Nephron (organoid): ENCODE measurements at regions not wholly inside any gene's neighbourhood (a gene's known extent, or its start where the extent isn't known, plus 50 kb on each side); places are given as distances from the start of the nearest gene placed in this dataset.

Experiments used
- H3K27ac Mint-ChIP-seq, 3 experiments: 2 replicates each; pipeline ENCODE4 v1.8.0; 2020; ENCODE audit warnings: mixed read lengths in 3 of 3, mild to moderate bottlenecking in 2 of 3, moderate library complexity in 1 of 3
- H3K27me3 Mint-ChIP-seq: 2 replicates; pipeline ENCODE4 v1.8.0; 2021; ENCODE audit warnings: low read depth, mild to moderate bottlenecking, moderate library complexity, mixed read lengths
- H3K36me3 Mint-ChIP-seq: 2 replicates; pipeline ENCODE4 v1.8.0; 2020; ENCODE audit warnings: low read depth, mixed read lengths
- H3K4me1 Mint-ChIP-seq: 2 replicates; pipeline ENCODE4 v1.8.0; 2020; ENCODE audit warnings: mixed read lengths
- H3K4me3 Mint-ChIP-seq, 3 experiments: 2 replicates each; pipeline ENCODE4 v1.8.0; 2020; ENCODE audit warnings: mild to moderate bottlenecking in 3 of 3, mixed read lengths in 3 of 3, moderate library complexity in 2 of 3
- H3K9me3 Mint-ChIP-seq: 2 replicates; pipeline ENCODE4 v1.8.0; 2020; ENCODE audit warnings: mixed read lengths
- TF ChIP-seq, protein P1 (sequence below), 3 experiments: fragments of 200-600 bp; sonication (generic); IDR thresholded peaks; one replicate each; pipeline ENCODE4 v1.5.0; 2021; ENCODE audit warnings: antibody characterized with exemption in 3 of 3; ENCODE audit not compliant: unreplicated experiment in 3 of 3

DNA sequence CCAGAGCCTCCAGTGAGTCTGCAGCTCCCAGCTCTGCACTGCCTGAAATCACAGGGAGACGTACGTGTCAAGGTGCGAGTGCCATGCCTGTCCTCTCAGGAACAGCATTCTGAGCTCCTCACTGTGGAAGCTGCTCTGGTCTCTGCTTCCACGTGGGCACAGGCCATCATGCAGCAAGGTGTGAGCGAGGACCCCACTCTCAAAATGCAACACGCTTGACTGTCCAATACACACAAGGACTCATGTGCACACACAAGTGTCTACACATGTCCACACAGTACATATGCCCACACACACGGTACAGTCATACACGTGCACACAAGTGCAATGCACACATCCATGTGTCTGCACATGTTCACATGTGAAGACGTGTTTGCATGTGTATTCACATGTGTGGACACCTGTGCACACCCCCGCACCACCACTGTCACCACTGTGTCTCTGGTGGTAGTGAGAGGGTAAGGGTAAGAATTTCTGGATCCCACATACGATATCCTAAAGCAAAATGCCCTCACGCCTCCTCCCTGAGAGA is 260.5 kb downstream of the DLL1 start:
- H3K36me3 Mint-ChIP-seq: no peaks in the 10 kb centered on the region

GRCh38 chr6:170029416-170030283 is 261.2 kb downstream of the DLL1 start:
- no peak overlapping the region for H3K4me3 Mint-ChIP-seq

More for the DNA sequence above, 260.5 kb downstream of the DLL1 start:
- peaks cover 13% of the 10 kb centered on the region for H3K4me1 Mint-ChIP-seq
- H3K27me3 Mint-ChIP-seq: peaks cover 16% of the 10 kb centered on the region
- no peak overlapping the region for H3K4me3 Mint-ChIP-seq
- no peak overlapping the region for H3K27ac Mint-ChIP-seq
- peaks cover 9% of the 10 kb centered on the region for H3K9me3 Mint-ChIP-seq
- TF ChIP-seq, protein P1, sequence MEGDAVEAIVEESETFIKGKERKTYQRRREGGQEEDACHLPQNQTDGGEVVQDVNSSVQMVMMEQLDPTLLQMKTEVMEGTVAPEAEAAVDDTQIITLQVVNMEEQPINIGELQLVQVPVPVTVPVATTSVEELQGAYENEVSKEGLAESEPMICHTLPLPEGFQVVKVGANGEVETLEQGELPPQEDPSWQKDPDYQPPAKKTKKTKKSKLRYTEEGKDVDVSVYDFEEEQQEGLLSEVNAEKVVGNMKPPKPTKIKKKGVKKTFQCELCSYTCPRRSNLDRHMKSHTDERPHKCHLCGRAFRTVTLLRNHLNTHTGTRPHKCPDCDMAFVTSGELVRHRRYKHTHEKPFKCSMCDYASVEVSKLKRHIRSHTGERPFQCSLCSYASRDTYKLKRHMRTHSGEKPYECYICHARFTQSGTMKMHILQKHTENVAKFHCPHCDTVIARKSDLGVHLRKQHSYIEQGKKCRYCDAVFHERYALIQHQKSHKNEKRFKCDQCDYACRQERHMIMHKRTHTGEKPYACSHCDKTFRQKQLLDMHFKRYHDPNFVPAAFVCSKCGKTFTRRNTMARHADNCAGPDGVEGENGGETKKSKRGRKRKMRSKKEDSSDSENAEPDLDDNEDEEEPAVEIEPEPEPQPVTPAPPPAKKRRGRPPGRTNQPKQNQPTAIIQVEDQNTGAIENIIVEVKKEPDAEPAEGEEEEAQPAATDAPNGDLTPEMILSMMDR (IDR thresholded peaks at IDR 0.05; ENCODE audit: unreplicated experiment in 3 of 3): no peak

GRCh38 chr6:170028629-170029345 is 262.1 kb downstream of the DLL1 start:
- H3K4me1 Mint-ChIP-seq: peaks cover 22% of the 10 kb centered on the region
- no peak overlapping the region for H3K4me3 Mint-ChIP-seq
- no peak overlapping the region for H3K27ac Mint-ChIP-seq
- H3K27me3 Mint-ChIP-seq: peaks cover 19% of the 10 kb centered on the region
- H3K36me3 Mint-ChIP-seq: no peaks in the 10 kb centered on the region
- TF ChIP-seq, protein P1 (IDR thresholded peaks at IDR 0.05; ENCODE audit: unreplicated experiment in 3 of 3): no peak
- peaks cover 6% of the 10 kb centered on the region for H3K9me3 Mint-ChIP-seq

More at GRCh38 chr6:170029416-170030283, 261.2 kb downstream of the DLL1 start:
- peaks cover 23% of the 10 kb centered on the region for H3K27me3 Mint-ChIP-seq
- peaks cover 20% of the 10 kb centered on the region for H3K4me1 Mint-ChIP-seq
- H3K9me3 Mint-ChIP-seq: peaks cover 9% of the 10 kb centered on the region
- TF ChIP-seq, protein P1 (IDR thresholded peaks at IDR 0.05; ENCODE audit: unreplicated experiment in 3 of 3): no peak
- H3K36me3 Mint-ChIP-seq: no peaks in the 10 kb centered on the region
- H3K27ac Mint-ChIP-seq: no peak overlapping the region

- H3K27ac Mint-ChIP-seq: no peak overlapping the region
- TF ChIP-seq, protein P1 (IDR thresholded peaks at IDR 0.05; ENCODE audit: unreplicated experiment in 3 of 3): no peak
- H3K4me3 Mint-ChIP-seq: no peak overlapping the region
Measured at GRCh38 chr6:170027647-170028043, 263.2 kb downstream of the DLL1 start.

GRCh38 chr6:170026751-170027646 is 263.9 kb downstream of the DLL1 start:
- Mint-ChIP-seq H3K4me3 (no peak overlapping the region), H3K36me3 (no peaks in the 10 kb centered on the region), H3K27me3 (peaks cover 17% of the 10 kb centered on the region), H3K9me3 (no peaks in the 10 kb centered on the region), H3K4me1 (peaks cover 22% of the 10 kb centered on the region), H3K27ac (no peak overlapping the region)
- TF ChIP-seq, protein P1 (IDR thresholded peaks at IDR 0.05; ENCODE audit: unreplicated experiment in 3 of 3): no peak

More at GRCh38 chr6:170027647-170028043, 263.2 kb downstream of the DLL1 start:
- Mint-ChIP-seq H3K36me3 (no peaks in the 10 kb centered on the region), H3K4me1 (peaks cover 22% of the 10 kb centered on the region), H3K27me3 (peaks cover 13% of the 10 kb centered on the region), H3K9me3 (no peaks in the 10 kb centered on the region)
